ENCODE measurements at regions not wholly inside any gene's neighbourhood (a gene's known extent, or its start where the extent isn't known, plus 50 kb on each side); places are given as distances from the start of the nearest gene placed in this dataset.

- DNase-seq (ENCODE audit: low spot score), result no peak
These were observed 429.2 kb upstream of the EEF2KMT start for GRCh38 chr16:5526826-5527225.

- no peak for DNase-seq (ENCODE audit: low spot score)
These were observed 426.2 kb upstream of the EEF2KMT start for GRCh38 chr16:5523829-5524228.

GRCh38 chr16:5516115-5516514 is 418.5 kb upstream of the EEF2KMT start:
- no peak for DNase-seq (ENCODE audit: low spot score)

GRCh38 chr16:5512014-5512413 is 414.4 kb upstream of the EEF2KMT start:
- DNase-seq (ENCODE audit: low spot score), result no peak

- no peak for DNase-seq (ENCODE audit: low spot score)
These were observed 413.3 kb upstream of the EEF2KMT start for GRCh38 chr16:5510819-5511370.

- DNase-seq (ENCODE audit: low spot score), result no peak
These were observed 412.2 kb upstream of the EEF2KMT start for GRCh38 chr16:5509794-5510193.

- no peak for DNase-seq (ENCODE audit: low spot score)
These were observed 411.7 kb upstream of the EEF2KMT start for GRCh38 chr16:5509336-5509735.

GRCh38 chr16:5508371-5508770 is 410.8 kb upstream of the EEF2KMT start:
- no peak for DNase-seq (ENCODE audit: low spot score)

- no peak for DNase-seq (ENCODE audit: low spot score)
These were observed 408.4 kb upstream of the EEF2KMT start for GRCh38 chr16:5506021-5506420.

GRCh38 chr16:5505091-5505887 is 407.7 kb upstream of the EEF2KMT start:
- DNase-seq (ENCODE audit: low spot score), result no peak

GRCh38 chr16:5504064-5504781 is 406.6 kb upstream of the EEF2KMT start:
- no peak for DNase-seq (ENCODE audit: low spot score)

GRCh38 chr16:5502944-5503343 is 405.3 kb upstream of the EEF2KMT start:
- no peak for DNase-seq (ENCODE audit: low spot score)

GRCh38 chr16:5502467-5502869 is 404.9 kb upstream of the EEF2KMT start:
- DNase-seq (ENCODE audit: low spot score), result no peak

GRCh38 chr16:5500526-5500925 is 402.9 kb upstream of the EEF2KMT start:
- DNase-seq (ENCODE audit: low spot score), result no peak

GRCh38 chr16:5498562-5498961 is 401.0 kb upstream of the EEF2KMT start:
- DNase-seq (ENCODE audit: low spot score), result no peak

GRCh38 chr16:5496013-5496412 is 398.4 kb upstream of the EEF2KMT start:
- no peak for DNase-seq (ENCODE audit: low spot score)

GRCh38 chr16:5490499-5490898 is 392.9 kb upstream of the EEF2KMT start:
- no peak for DNase-seq (ENCODE audit: low spot score)

- DNase-seq (ENCODE audit: low spot score), result no peak
These were observed 391.0 kb upstream of the EEF2KMT start for GRCh38 chr16:5488581-5488980.

GRCh38 chr16:5487728-5488127 is 390.1 kb upstream of the EEF2KMT start:
- no peak for DNase-seq (ENCODE audit: low spot score)

- no peak for DNase-seq (ENCODE audit: low spot score)
These were observed 384.7 kb upstream of the EEF2KMT start for GRCh38 chr16:5482256-5482655.

GRCh38 chr16:5480431-5481195 is 383.0 kb upstream of the EEF2KMT start:
- DNase-seq (ENCODE audit: low spot score), result no peak

- DNase-seq (ENCODE audit: low spot score), result no peak
These were observed 382.3 kb upstream of the EEF2KMT start for GRCh38 chr16:5479926-5480325.

GRCh38 chr16:5478036-5478435 is 380.4 kb upstream of the EEF2KMT start:
- no peak for DNase-seq (ENCODE audit: low spot score)

Data from CD4-positive, alpha-beta T cell treated with Interleukin-15 for 4 hours (primary cell).